ELF-1 (cell line): ENCODE measurements at regions not wholly inside any gene's neighbourhood (a gene's known extent, or its start where the extent isn't known, plus 50 kb on each side); places are given as distances from the start of the nearest gene placed in this dataset.
A peak's percentile ranks its signal among the peaks of the same experiment; 100 is the strongest.
"Not testable (repeated sequence)": the region's sequence is repeated elsewhere in the genome, so short reads cannot be mapped to it uniquely, and the experiment has no call there.

ENCODE experiments used
- DNase-seq: peaks from one replicate; pipeline ENCODE4 v3.0.0-alpha.2; 2016; ENCODE audit warnings: low read depth, low spot score

GRCh38 chr14:21768875-21769257, 95.2 kb upstream of the OR4E1 start:
- no peak for DNase-seq

- DNase-seq = peak; percentile 17
Observed at GRCh38 chr14:21768116-21768874, 94.7 kb upstream of the OR4E1 start.

- not testable (repeated sequence) for DNase-seq
Observed at GRCh38 chr14:21760360-21760759, 86.7 kb upstream of the OR4E1 start.

GRCh38 chr14:21749306-21749868, 75.8 kb upstream of the OR4E1 start:
- no peak for DNase-seq

- DNase-seq = peak; percentile 47
Observed at GRCh38 chr14:21748869-21749303, 75.3 kb upstream of the OR4E1 start.

- no peak for DNase-seq
Observed at GRCh38 chr14:21735639-21736307, 62.2 kb upstream of the OR4E1 start.

- no peak for DNase-seq
Observed at GRCh38 chr14:21735200-21735599, 61.6 kb upstream of the OR4E1 start.

GRCh38 chr14:21734457-21735074, 60.9 kb upstream of the OR4E1 start:
- DNase-seq = peak; percentile 7

GRCh38 chr14:21729703-21730233, 56.1 kb upstream of the OR4E1 start:
- DNase-seq = no peak

GRCh38 chr14:21725250-21725649, 51.6 kb upstream of the OR4E1 start:
- no peak for DNase-seq

- no peak for DNase-seq
Observed at GRCh38 chr14:21724090-21724973, 50.7 kb upstream of the OR4E1 start.

- DNase-seq = peak; percentile 65
Observed at GRCh38 chr14:21723431-21724045, 49.9 kb upstream of the OR4E1 start.
